Activated CD4-positive, alpha-beta T cell treated with anti-CD3 and anti-CD28 coated beads, Interleukin-2, amount 10 ng/mL, durations not matched to agents 24 days and 14 days (primary cell): ENCODE measurements at regions not wholly inside any gene's neighbourhood (a gene's known extent, or its start where the extent isn't known, plus 50 kb on each side); places are given as distances from the start of the nearest gene placed in this dataset.

Source experiments
- DNase-seq: peaks from one replicate; pipeline ENCODE4 v3.0.0; 2022
- H3K27ac Mint-ChIP-seq: one replicate; pipeline ENCODE4 v1.8.0; 2022; ENCODE audit warnings: mild to moderate bottlenecking, mixed read lengths
- H3K27me3 Mint-ChIP-seq: one replicate; pipeline ENCODE4 v1.8.0; 2022; ENCODE audit warnings: mixed read lengths
- H3K36me3 Mint-ChIP-seq: one replicate; pipeline ENCODE4 v1.8.0; 2022; ENCODE audit warnings: low read depth, mild to moderate bottlenecking, mixed read lengths
- H3K4me1 Mint-ChIP-seq: one replicate; pipeline ENCODE4 v1.8.0; 2021; ENCODE audit warnings: mixed read lengths
- H3K4me3 Mint-ChIP-seq: one replicate; pipeline ENCODE4 v1.8.0; 2022; ENCODE audit warnings: mild to moderate bottlenecking, moderate library complexity, mixed read lengths
- H3K9me3 Mint-ChIP-seq: one replicate; pipeline ENCODE4 v1.8.0; 2021; ENCODE audit warnings: mixed read lengths
- intact Hi-C: fragments of 100-400 bp; cut with micrococcal nuclease; formaldehyde crosslinking; loops from one replicate; pipeline ENCODE4 v1.15.1; 2023

GRCh38 chr4:67236788-67237187 is 308.5 kb downstream of the CENPC start:
- intact Hi-C loops = no loop called here
- no peak overlapping the region for H3K4me3 Mint-ChIP-seq
- DNase-seq = no peak
- no peaks in the 10 kb centered on the region for H3K9me3 Mint-ChIP-seq
- no peaks in the 10 kb centered on the region for H3K4me1 Mint-ChIP-seq
- H3K36me3 Mint-ChIP-seq = no peaks in the 10 kb centered on the region
- H3K27me3 Mint-ChIP-seq = no peaks in the 10 kb centered on the region
- no peak overlapping the region for H3K27ac Mint-ChIP-seq

- intact Hi-C loops = no loop called here
- Mint-ChIP-seq H3K36me3 (no peaks in the 10 kb centered on the region), H3K27ac (no peak overlapping the region), H3K9me3 (no peaks in the 10 kb centered on the region), H3K4me3 (no peak overlapping the region), H3K4me1 (no peaks in the 10 kb centered on the region), H3K27me3 (no peaks in the 10 kb centered on the region)
- no peak for DNase-seq
Observed at GRCh38 chr4:67236318-67236717, 309.0 kb downstream of the CENPC start.

DNA sequence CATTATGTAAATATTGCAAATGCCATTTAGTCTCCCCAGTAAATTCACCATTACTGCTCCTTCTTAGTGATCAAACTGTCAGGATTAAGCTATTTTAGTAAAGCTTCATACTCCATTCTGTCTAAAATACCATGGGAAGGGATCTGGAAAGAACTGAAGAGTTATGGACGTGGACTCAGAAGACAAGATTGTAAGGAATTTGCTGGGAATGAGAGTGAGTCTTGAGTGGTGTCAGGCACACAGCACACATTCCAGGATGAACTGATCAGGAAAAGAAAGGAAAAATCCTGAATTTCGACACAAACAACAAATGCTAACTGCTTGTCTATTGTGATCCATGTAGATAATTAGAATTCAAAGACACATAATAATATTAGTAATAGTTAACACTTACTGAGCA is 311.0 kb downstream of the CENPC start:
- H3K36me3 Mint-ChIP-seq = no peaks in the 10 kb centered on the region
- H3K27me3 Mint-ChIP-seq = no peaks in the 10 kb centered on the region
- H3K4me1 Mint-ChIP-seq = no peaks in the 10 kb centered on the region
- no peak overlapping the region for H3K27ac Mint-ChIP-seq
- intact Hi-C loops = no loop called here
- H3K9me3 Mint-ChIP-seq = no peaks in the 10 kb centered on the region
- no peak for DNase-seq
- no peak overlapping the region for H3K4me3 Mint-ChIP-seq

- Mint-ChIP-seq H3K4me3 (no peak overlapping the region), H3K9me3 (no peaks in the 10 kb centered on the region), H3K36me3 (no peaks in the 10 kb centered on the region), H3K4me1 (no peaks in the 10 kb centered on the region), H3K27me3 (no peaks in the 10 kb centered on the region), H3K27ac (no peak overlapping the region)
- intact Hi-C loops = no loop called here
- no peak for DNase-seq
Observed at GRCh38 chr4:67229148-67229547, 316.2 kb downstream of the CENPC start.

- intact Hi-C loops = no loop called here
- Mint-ChIP-seq H3K27ac (no peak overlapping the region), H3K9me3 (no peaks in the 10 kb centered on the region), H3K27me3 (no peaks in the 10 kb centered on the region), H3K4me1 (no peaks in the 10 kb centered on the region), H3K36me3 (no peaks in the 10 kb centered on the region), H3K4me3 (no peak overlapping the region)
- DNase-seq = no peak
Observed at GRCh38 chr4:67220861-67221260, 324.4 kb downstream of the CENPC start.

- H3K4me3 Mint-ChIP-seq = no peak overlapping the region
- DNase-seq = no peak
- no peaks in the 10 kb centered on the region for H3K9me3 Mint-ChIP-seq
- intact Hi-C loops = no loop called here
- H3K27ac Mint-ChIP-seq = no peak overlapping the region
- H3K36me3 Mint-ChIP-seq = no peaks in the 10 kb centered on the region
- no peaks in the 10 kb centered on the region for H3K27me3 Mint-ChIP-seq
- H3K4me1 Mint-ChIP-seq = no peaks in the 10 kb centered on the region
Observed at GRCh38 chr4:67218883-67219282, 326.4 kb downstream of the CENPC start.

DNA sequence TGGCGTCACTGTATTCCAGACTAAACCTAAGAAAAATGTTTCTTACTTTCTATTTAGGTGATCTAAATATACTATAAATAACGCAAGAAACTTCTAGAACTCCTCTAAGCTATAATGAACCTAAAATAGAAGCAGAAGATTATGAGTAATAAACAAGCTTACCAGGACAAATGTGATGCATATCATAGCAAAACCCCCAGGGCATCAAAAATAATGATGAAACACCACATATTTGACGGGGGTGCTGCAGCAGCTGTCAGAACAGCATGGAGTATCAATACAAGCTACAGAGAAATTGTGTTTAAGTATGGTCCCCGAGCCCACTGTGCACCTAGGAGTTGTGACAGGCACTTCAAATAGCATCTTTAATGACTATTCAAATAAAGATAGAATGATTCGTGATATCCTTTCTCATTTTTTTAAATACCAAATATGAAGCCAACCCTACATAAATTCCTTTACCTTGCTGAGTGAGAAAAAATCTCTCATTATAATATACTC is 337.3 kb downstream of the CENPC start:
- DNase-seq = no peak
- no peaks in the 10 kb centered on the region for H3K9me3 Mint-ChIP-seq
- intact Hi-C loops = no loop called here
- no peaks in the 10 kb centered on the region for H3K27me3 Mint-ChIP-seq
- H3K36me3 Mint-ChIP-seq = no peaks in the 10 kb centered on the region
- H3K4me1 Mint-ChIP-seq = no peaks in the 10 kb centered on the region
- H3K4me3 Mint-ChIP-seq = no peak overlapping the region
- H3K27ac Mint-ChIP-seq = no peak overlapping the region

DNA sequence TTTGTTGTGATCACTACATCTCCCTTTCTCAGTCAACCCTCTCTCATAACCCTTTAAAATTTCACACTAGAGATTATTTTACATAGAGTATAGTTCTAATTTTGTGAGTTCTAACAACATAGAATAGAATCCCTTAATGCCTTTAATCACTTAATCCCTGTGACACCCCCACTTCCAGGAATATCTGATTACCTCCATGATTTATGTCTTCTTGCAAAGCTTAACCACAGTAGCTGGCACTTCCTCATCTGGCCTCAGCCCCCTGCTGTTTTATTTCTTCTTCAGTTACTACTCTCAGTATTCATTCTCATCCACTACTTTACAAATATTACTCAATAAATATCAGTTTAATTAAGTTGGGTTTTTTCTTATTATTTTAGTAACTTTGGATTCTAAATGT is 340.9 kb downstream of the CENPC start:
- intact Hi-C loops = no loop called here
- no peak overlapping the region for H3K27ac Mint-ChIP-seq
- DNase-seq = no peak
- no peaks in the 10 kb centered on the region for H3K9me3 Mint-ChIP-seq
- no peak overlapping the region for H3K4me3 Mint-ChIP-seq
- no peaks in the 10 kb centered on the region for H3K36me3 Mint-ChIP-seq
- no peaks in the 10 kb centered on the region for H3K4me1 Mint-ChIP-seq
- H3K27me3 Mint-ChIP-seq = no peaks in the 10 kb centered on the region

GRCh38 chr4:67201334-67201733 is 344.0 kb downstream of the CENPC start:
- DNase-seq = no peak
- Mint-ChIP-seq H3K4me3 (no peak overlapping the region), H3K36me3 (no peaks in the 10 kb centered on the region), H3K27ac (no peak overlapping the region), H3K27me3 (no peaks in the 10 kb centered on the region), H3K9me3 (no peaks in the 10 kb centered on the region), H3K4me1 (no peaks in the 10 kb centered on the region)
- intact Hi-C loops = no loop called here

DNA sequence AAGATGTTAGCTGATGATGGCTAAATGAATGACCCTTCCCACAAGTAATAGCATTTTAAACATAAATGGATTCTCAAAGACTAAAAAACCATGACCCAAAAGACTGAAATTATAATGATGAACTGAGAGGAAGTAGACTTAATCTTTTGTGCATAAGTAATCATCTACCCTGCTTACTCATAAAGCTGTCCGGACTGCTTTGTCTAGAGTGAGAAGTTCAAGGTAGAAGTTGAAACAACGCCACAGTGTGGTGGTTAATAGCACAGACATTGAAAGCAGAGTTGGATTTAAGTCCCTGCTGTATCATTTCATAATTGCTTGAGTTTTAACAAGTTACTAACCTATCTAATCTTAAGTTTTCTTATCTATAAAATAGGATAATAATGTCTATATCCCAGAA is 346.6 kb downstream of the CENPC start:
- H3K36me3 Mint-ChIP-seq = no peaks in the 10 kb centered on the region
- no peak for DNase-seq
- H3K27me3 Mint-ChIP-seq = no peaks in the 10 kb centered on the region
- no peak overlapping the region for H3K4me3 Mint-ChIP-seq
- H3K9me3 Mint-ChIP-seq = no peaks in the 10 kb centered on the region
- no peak overlapping the region for H3K27ac Mint-ChIP-seq
- intact Hi-C loops = no loop called here
- H3K4me1 Mint-ChIP-seq = no peaks in the 10 kb centered on the region

DNA sequence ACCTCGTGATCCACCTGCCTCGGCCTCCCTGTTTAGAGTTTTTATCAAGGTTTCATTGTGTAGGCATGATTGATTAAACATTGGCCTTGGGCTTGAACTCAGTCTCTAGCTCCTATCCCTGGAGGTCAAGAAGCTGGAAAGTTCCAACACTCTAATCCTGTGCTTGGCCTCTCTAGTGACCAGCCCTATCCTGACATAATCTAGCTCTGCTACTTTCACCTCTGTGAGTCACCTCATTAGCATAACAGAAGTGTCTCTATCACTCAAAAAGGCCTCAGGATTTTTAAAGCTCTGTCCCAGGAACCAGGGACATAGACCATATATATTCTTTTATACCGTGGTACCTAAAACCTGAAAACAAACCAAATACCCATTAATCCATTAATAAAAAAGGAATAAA is 377.5 kb downstream of the CENPC start:
- Mint-ChIP-seq H3K36me3 (no peaks in the 10 kb centered on the region), H3K4me3 (no peak overlapping the region), H3K4me1 (no peaks in the 10 kb centered on the region), H3K9me3 (no peaks in the 10 kb centered on the region), H3K27me3 (no peaks in the 10 kb centered on the region), H3K27ac (no peak overlapping the region)
- intact Hi-C loops = no loop called here
- no peak for DNase-seq

DNA sequence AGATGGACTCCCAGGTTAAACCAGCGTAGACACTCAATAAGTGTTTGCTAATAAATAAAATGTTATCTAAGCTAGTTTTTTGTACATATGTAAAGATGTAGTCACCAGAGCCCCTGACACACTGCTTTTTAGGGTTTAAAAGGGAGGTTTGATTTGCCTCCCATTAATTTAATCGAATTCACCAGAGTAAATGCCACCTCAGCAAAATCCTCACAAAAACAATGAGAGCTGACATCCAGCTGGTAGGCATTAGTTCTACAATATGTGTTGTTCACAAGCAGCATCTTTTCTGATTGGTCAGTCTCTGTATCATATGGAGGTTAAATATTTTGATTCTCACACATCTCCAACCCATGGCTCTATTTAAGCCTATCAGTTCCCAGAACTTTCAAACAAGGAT is 382.6 kb downstream of the CENPC start:
- no peaks in the 10 kb centered on the region for H3K9me3 Mint-ChIP-seq
- H3K4me3 Mint-ChIP-seq = no peak overlapping the region
- H3K27me3 Mint-ChIP-seq = no peaks in the 10 kb centered on the region
- no peak overlapping the region for H3K27ac Mint-ChIP-seq
- no peaks in the 10 kb centered on the region for H3K36me3 Mint-ChIP-seq
- no peak for DNase-seq
- intact Hi-C loops = no loop called here
- no peaks in the 10 kb centered on the region for H3K4me1 Mint-ChIP-seq

DNA sequence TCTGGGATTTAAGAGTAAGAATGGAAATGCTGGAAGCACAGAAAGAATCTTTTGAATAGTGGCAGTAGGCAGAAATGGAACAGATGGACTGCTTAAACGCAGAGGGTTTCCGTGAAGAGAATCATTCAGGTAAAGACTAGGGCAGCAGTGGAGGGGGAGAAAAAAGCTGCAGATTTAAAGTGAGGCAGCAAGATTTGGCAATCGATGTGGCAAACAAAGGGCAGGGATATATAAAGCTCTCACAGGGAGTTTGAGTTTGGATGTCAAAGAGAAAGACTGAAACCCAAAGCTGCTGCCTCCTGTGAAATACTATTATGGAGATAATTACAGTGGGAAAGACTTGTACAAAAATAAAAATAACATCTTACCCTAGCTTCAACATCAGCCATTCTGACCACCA is 384.0 kb downstream of the CENPC start:
- Mint-ChIP-seq H3K9me3 (no peaks in the 10 kb centered on the region), H3K4me3 (no peak overlapping the region), H3K27me3 (no peaks in the 10 kb centered on the region), H3K4me1 (no peaks in the 10 kb centered on the region), H3K36me3 (no peaks in the 10 kb centered on the region), H3K27ac (no peak overlapping the region)
- intact Hi-C loops = no loop called here
- no peak for DNase-seq

DNA sequence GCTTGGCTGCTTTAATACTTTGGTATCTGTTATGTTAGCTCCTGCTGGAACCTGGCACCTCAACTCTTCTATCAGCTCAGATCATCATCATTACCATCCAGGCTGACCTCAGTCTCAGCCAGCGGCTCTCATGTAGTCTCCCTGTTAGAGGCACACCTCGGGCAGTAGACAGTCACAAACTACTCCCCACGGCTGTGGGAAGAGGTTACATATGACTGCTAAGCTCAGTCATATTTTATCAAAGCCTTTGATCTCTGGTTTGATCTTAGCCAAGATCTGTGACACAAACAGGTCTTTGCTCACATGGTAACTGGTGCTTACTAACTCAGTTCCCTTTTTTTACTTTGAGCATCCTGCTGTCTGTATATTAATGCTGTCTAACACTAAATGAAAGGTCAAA is 384.9 kb downstream of the CENPC start:
- Mint-ChIP-seq H3K27me3 (no peaks in the 10 kb centered on the region), H3K27ac (no peak overlapping the region), H3K36me3 (no peaks in the 10 kb centered on the region), H3K9me3 (no peaks in the 10 kb centered on the region), H3K4me3 (no peak overlapping the region), H3K4me1 (no peaks in the 10 kb centered on the region)
- intact Hi-C loops = no loop called here
- DNase-seq = no peak

DNA sequence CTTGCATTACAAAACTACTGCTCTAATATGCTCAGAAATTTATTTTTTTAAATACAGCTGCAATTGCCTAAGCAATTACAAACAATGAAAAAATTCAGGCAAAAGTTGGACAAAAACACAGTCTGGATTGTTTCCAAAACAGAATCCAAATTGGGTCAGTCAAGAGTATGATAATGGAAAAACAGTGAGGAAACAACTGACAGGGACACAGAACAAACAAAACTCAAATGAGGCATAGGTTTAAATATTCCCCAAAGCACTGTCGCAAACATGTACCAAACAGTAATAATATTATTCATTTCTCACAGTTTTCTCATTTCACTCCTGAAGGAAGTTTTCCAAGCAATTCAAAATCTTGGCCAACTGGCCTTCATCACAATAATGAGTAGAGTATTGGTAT is 386.6 kb downstream of the CENPC start:
- DNase-seq = no peak
- Mint-ChIP-seq H3K9me3 (no peaks in the 10 kb centered on the region), H3K36me3 (no peaks in the 10 kb centered on the region), H3K4me3 (no peak overlapping the region), H3K27ac (no peak overlapping the region), H3K4me1 (no peaks in the 10 kb centered on the region), H3K27me3 (no peaks in the 10 kb centered on the region)
- intact Hi-C loops = no loop called here
